ENCODE measurements at regions not wholly inside any gene's neighbourhood (a gene's known extent, or its start where the extent isn't known, plus 50 kb on each side); places are given as distances from the start of the nearest gene placed in this dataset.
A peak's percentile ranks its signal among the peaks of the same experiment; 100 is the strongest.
"Not testable (repeated sequence)": the region's sequence is repeated elsewhere in the genome, so short reads cannot be mapped to it uniquely, and the experiment has no call there.

- Histone ChIP-seq H3K36me3 (no peaks in the 10 kb centered on the region), H3K27me3 (no peaks in the 10 kb centered on the region), H3K9me3 (no peaks in the 10 kb centered on the region), H3K4me3 (no peak overlapping the region), H3K27ac (no peak overlapping the region), H3K4me1 (no peaks in the 10 kb centered on the region)
- no peak for ATAC-seq
- TF ChIP-seq POLR2AphosphoS5 (IDR thresholded peaks at IDR 0.05) (no peak), POLR2A (IDR thresholded peaks at IDR 0.05) (no peak), EP300 (IDR thresholded peaks at IDR 0.05) (no peak), CTCF (IDR thresholded peaks at IDR 0.05) (no peak)
- WGBS, 2 donors (ENCODE audit: low coverage in 1 of 2): 82 to 96% methylated on average over 4 of the region's 4 CpGs
Measured at GRCh38 chr7:25738528-25738927, 413.5 kb upstream of the NFE2L3 start.

- ATAC-seq: no peak
- Histone ChIP-seq H3K27me3 (no peaks in the 10 kb centered on the region), H3K9me3 (no peaks in the 10 kb centered on the region), H3K4me1 (no peaks in the 10 kb centered on the region), H3K27ac (no peak overlapping the region), H3K36me3 (no peaks in the 10 kb centered on the region), H3K4me3 (no peak overlapping the region)
- 70% methylated on average over 2 of the region's 2 CpGs; no CpG with 5 or more reads in 1 of the 2 donors for WGBS, 2 donors (ENCODE audit: low coverage in 1 of 2)
- TF ChIP-seq POLR2AphosphoS5 (IDR thresholded peaks at IDR 0.05) (no peak), POLR2A (IDR thresholded peaks at IDR 0.05) (no peak), CTCF (IDR thresholded peaks at IDR 0.05) (no peak), EP300 (IDR thresholded peaks at IDR 0.05) (no peak)
Measured at GRCh38 chr7:25739143-25739542, 412.9 kb upstream of the NFE2L3 start.

GRCh38 chr7:25742316-25742715 lies 409.7 kb upstream of the NFE2L3 start:
- no peaks in the 10 kb centered on the region for H3K9me3 ChIP-seq
- no peaks in the 10 kb centered on the region for H3K27me3 ChIP-seq
- H3K36me3 ChIP-seq: no peaks in the 10 kb centered on the region
- H3K4me1 ChIP-seq: no peaks in the 10 kb centered on the region
- ATAC-seq: no peak
- H3K27ac ChIP-seq: no peak overlapping the region
- TF ChIP-seq POLR2AphosphoS5 (IDR thresholded peaks at IDR 0.05): no peak
- TF ChIP-seq POLR2A (IDR thresholded peaks at IDR 0.05): no peak
- TF ChIP-seq EP300 (IDR thresholded peaks at IDR 0.05): no peak
- TF ChIP-seq CTCF (IDR thresholded peaks at IDR 0.05): no peak
- 80% methylated on average over 1 to 3 of the region's 3 CpGs for WGBS, 2 donors (ENCODE audit: low coverage in 1 of 2)
- H3K4me3 ChIP-seq: no peak overlapping the region

- H3K36me3 ChIP-seq, H3K9me3 ChIP-seq, ATAC-seq, H3K27me3 ChIP-seq, H3K27ac ChIP-seq, H3K4me3 ChIP-seq, H3K4me1 ChIP-seq: not testable (repeated sequence)
- 81% methylated on average over 5 of the region's 37 CpGs; no CpG with 5 or more reads in 1 of the 2 donors for whole genome bisulfite sequencing, 2 donors (ENCODE audit: low coverage in 1 of 2)
Measured at GRCh38 chr7:25743670-25744451, 408.1 kb upstream of the NFE2L3 start.

- Histone ChIP-seq H3K27ac (peak overlapping the region; percentile 81 to 98 (median 85)), H3K36me3 (no peaks in the 10 kb centered on the region), H3K4me3 (no peak overlapping the region), H3K9me3 (no peaks in the 10 kb centered on the region), H3K4me1 (peaks cover 15 to 63% (median 18%) of the 10 kb centered on the region in 3 donors), H3K27me3 (no peaks in the 10 kb centered on the region)
- peak; percentile 90 for TF ChIP-seq POLR2AphosphoS5 (IDR thresholded peaks at IDR 0.05)
- TF ChIP-seq CTCF (IDR thresholded peaks at IDR 0.05): peak in 1 of 4 experiments; percentile 11
- no peak for TF ChIP-seq POLR2A (IDR thresholded peaks at IDR 0.05)
- no peak for TF ChIP-seq EP300 (IDR thresholded peaks at IDR 0.05)
- 32 to 53% methylated on average over 9 to 14 of the region's 14 CpGs for WGBS, 2 donors (ENCODE audit: low coverage in 1 of 2)
- peak; percentile 60 for ATAC-seq
Measured at GRCh38 chr7:25750744-25751508, 401.1 kb upstream of the NFE2L3 start.

Measured in gastroesophageal sphincter (tissue), 4 donors.